Activated B cell treated with CpG ODN at 0.5 μM for 24 hours (primary cell): ENCODE measurements at regions not wholly inside any gene's neighbourhood (a gene's known extent, or its start where the extent isn't known, plus 50 kb on each side); places are given as distances from the start of the nearest gene placed in this dataset.

ENCODE experiments used
- ATAC-seq: fragments of 200-7000 bp; cut with Tn5 transposase; one replicate; pipeline ENCODE4 v1.10.0; 2021; ENCODE audit warnings: low read depth, mild to moderate bottlenecking, moderate library complexity
- CTCF ChIA-PET: fragments of 350-600 bp; sonication (Branson Sonifier 250); formaldehyde crosslinking; loops from one replicate; lab custom pipeline; 2021; ENCODE audit warnings: antibody characterized with exemption; lab: Charles Lee
- POLR2A ChIA-PET: fragments of 350-600 bp; sonication (Branson Sonifier 250); formaldehyde crosslinking; loops from one replicate; lab custom pipeline; 2021; ENCODE audit warnings: antibody characterized with exemption; lab: Charles Lee
- DNase-seq: peaks from one replicate; pipeline ENCODE4 v3.0.0; 2022
- H3K27ac Mint-ChIP-seq: one replicate; pipeline ENCODE4 v1.8.0; 2020; ENCODE audit warnings: mixed read lengths
- H3K27me3 Mint-ChIP-seq: one replicate; pipeline ENCODE4 v1.8.0; 2021; ENCODE audit warnings: mixed read lengths
- H3K36me3 Mint-ChIP-seq: one replicate; pipeline ENCODE4 v1.8.0; 2021; ENCODE audit warnings: low read depth, mixed read lengths
- H3K4me1 Mint-ChIP-seq: one replicate; pipeline ENCODE4 v1.8.0; 2021; ENCODE audit warnings: mixed read lengths
- H3K4me3 Mint-ChIP-seq: one replicate; pipeline ENCODE4 v1.8.0; 2020; ENCODE audit warnings: mild to moderate bottlenecking, mixed read lengths
- H3K9me3 Mint-ChIP-seq: one replicate; pipeline ENCODE4 v1.8.0; 2020; ENCODE audit warnings: mixed read lengths
- intact Hi-C: fragments of 100-400 bp; cut with micrococcal nuclease; formaldehyde crosslinking; loops from one replicate; pipeline ENCODE4 v1.15.1; 2024
- TF ChIP-seq, protein P1 (sequence below): fragments of 200-600 bp; IDR thresholded peaks from one replicate; pipeline ENCODE4 v1.8.0; 2022; ENCODE audit warnings: antibody characterized with exemption, mild to moderate bottlenecking

GRCh38 chr2:118363604-118364003 lies 275.3 kb downstream of the INSIG2 start:
- TF ChIP-seq, protein P1, sequence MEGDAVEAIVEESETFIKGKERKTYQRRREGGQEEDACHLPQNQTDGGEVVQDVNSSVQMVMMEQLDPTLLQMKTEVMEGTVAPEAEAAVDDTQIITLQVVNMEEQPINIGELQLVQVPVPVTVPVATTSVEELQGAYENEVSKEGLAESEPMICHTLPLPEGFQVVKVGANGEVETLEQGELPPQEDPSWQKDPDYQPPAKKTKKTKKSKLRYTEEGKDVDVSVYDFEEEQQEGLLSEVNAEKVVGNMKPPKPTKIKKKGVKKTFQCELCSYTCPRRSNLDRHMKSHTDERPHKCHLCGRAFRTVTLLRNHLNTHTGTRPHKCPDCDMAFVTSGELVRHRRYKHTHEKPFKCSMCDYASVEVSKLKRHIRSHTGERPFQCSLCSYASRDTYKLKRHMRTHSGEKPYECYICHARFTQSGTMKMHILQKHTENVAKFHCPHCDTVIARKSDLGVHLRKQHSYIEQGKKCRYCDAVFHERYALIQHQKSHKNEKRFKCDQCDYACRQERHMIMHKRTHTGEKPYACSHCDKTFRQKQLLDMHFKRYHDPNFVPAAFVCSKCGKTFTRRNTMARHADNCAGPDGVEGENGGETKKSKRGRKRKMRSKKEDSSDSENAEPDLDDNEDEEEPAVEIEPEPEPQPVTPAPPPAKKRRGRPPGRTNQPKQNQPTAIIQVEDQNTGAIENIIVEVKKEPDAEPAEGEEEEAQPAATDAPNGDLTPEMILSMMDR, result no peak
- no peak for DNase-seq
- ChIA-PET POLR2A (no interaction called here), CTCF (no interaction called here)
- Mint-ChIP-seq H3K36me3 (no peaks in the 10 kb centered on the region), H3K27ac (no peak overlapping the region), H3K4me1 (no peaks in the 10 kb centered on the region), H3K4me3 (no peak overlapping the region), H3K9me3 (peaks cover 3% of the 10 kb centered on the region), H3K27me3 (peaks cover 15% of the 10 kb centered on the region)
- intact Hi-C loops, result no loop called here
- ATAC-seq, result no peak

GRCh38 chr2:118356051-118356450 lies 267.8 kb downstream of the INSIG2 start:
- no peak overlapping the region for H3K27ac Mint-ChIP-seq

DNA sequence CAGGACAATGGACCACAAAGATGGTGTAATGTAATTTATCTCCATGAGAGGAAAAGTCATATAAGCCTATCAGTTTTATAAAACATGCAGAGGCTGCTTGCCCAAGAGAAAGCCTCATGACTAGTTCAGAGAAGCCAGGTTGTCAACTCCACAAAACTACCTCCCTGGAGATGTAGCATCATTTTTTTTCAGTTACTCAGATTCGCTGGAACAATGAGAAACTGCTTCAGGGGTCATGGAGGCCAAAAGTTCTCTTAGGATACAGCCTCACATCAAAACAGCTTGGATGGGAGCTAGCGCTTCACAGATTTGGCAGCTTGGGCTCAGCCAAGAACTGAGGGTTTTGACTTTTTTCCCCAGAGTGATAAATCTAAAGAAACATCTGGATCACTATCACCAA lies 263.5 kb downstream of the INSIG2 start:
- CTCF ChIA-PET, result no interaction called here
- Mint-ChIP-seq H3K4me3 (no peak overlapping the region), H3K27me3 (no peaks in the 10 kb centered on the region), H3K4me1 (no peaks in the 10 kb centered on the region), H3K9me3 (peaks cover 2% of the 10 kb centered on the region), H3K36me3 (no peaks in the 10 kb centered on the region), H3K27ac (no peak overlapping the region)
- intact Hi-C loops, result no loop called here
- POLR2A ChIA-PET, result no interaction called here
- DNase-seq, result no peak
- TF ChIP-seq, protein P1, result no peak
- no peak for ATAC-seq

More at GRCh38 chr2:118356051-118356450, 267.8 kb downstream of the INSIG2 start:
- TF ChIP-seq, protein P1, result no peak
- Mint-ChIP-seq H3K4me1 (no peaks in the 10 kb centered on the region), H3K36me3 (no peaks in the 10 kb centered on the region), H3K27me3 (no peaks in the 10 kb centered on the region), H3K9me3 (peaks cover 11% of the 10 kb centered on the region), H3K4me3 (no peak overlapping the region)
- ChIA-PET POLR2A (no interaction called here), CTCF (no interaction called here)
- DNase-seq (no peak), ATAC-seq (no peak)
- intact Hi-C loops, result no loop called here

GRCh38 chr2:118350621-118351020 lies 262.4 kb downstream of the INSIG2 start:
- DNase-seq (no peak), ATAC-seq (no peak)
- no peak overlapping the region for H3K27ac Mint-ChIP-seq
- no peaks in the 10 kb centered on the region for H3K9me3 Mint-ChIP-seq
- TF ChIP-seq, protein P1, result no peak
- peaks cover 2% of the 10 kb centered on the region for H3K27me3 Mint-ChIP-seq
- no peaks in the 10 kb centered on the region for H3K36me3 Mint-ChIP-seq
- POLR2A ChIA-PET, result no interaction called here
- intact Hi-C loops, result no loop called here
- CTCF ChIA-PET, result no interaction called here
- no peaks in the 10 kb centered on the region for H3K4me1 Mint-ChIP-seq
- no peak overlapping the region for H3K4me3 Mint-ChIP-seq

- H3K4me1 Mint-ChIP-seq, result no peaks in the 10 kb centered on the region
- TF ChIP-seq, protein P1, result no peak
- ChIA-PET CTCF (no interaction called here), POLR2A (no interaction called here)
- no peak for ATAC-seq
- no peak for DNase-seq
- intact Hi-C loops, result no loop called here
- peaks cover 7% of the 10 kb centered on the region for H3K27me3 Mint-ChIP-seq
- H3K4me3 Mint-ChIP-seq, result no peak overlapping the region
- H3K27ac Mint-ChIP-seq, result no peak overlapping the region
- no peaks in the 10 kb centered on the region for H3K36me3 Mint-ChIP-seq
- no peaks in the 10 kb centered on the region for H3K9me3 Mint-ChIP-seq
Measured at GRCh38 chr2:118349365-118349764, 261.1 kb downstream of the INSIG2 start.
